Hepatocyte (in vitro differentiated cells): ENCODE measurements at regions not wholly inside any gene's neighbourhood (a gene's known extent, or its start where the extent isn't known, plus 50 kb on each side); places are given as distances from the start of the nearest gene placed in this dataset.

ENCODE experiments used
- DNase-seq: peaks from one replicate; pipeline ENCODE4 v3.0.0-alpha.2; 2016; ENCODE audit warnings: low spot score
- H2AFZ ChIP-seq: fragments of 200-600 bp; sonication (generic); 2 replicates; pipeline ENCODE4 v1.6.0; 2016; ENCODE audit warnings: antibody characterized with exemption, mild to moderate bottlenecking
- H3K27ac ChIP-seq: fragments of 200-600 bp; sonication (generic); 2 replicates; pipeline ENCODE4 v1.5.1; 2016; ENCODE audit warnings: mild to moderate bottlenecking
- H3K27me3 ChIP-seq: fragments of 200-600 bp; sonication (generic); 2 replicates; pipeline ENCODE4 v1.6.1; 2016
- H3K36me3 ChIP-seq: fragments of 200-600 bp; sonication (generic); replicated peaks from 2 replicates; pipeline ENCODE4 v1.5.1; 2016; ENCODE audit warnings: low read depth; ENCODE audit not compliant: insufficient read depth
- H3K4me1 ChIP-seq: fragments of 200-600 bp; sonication (generic); 2 replicates; pipeline ENCODE4 v1.5.1; 2016; ENCODE audit warnings: mild to moderate bottlenecking, moderate library complexity; ENCODE audit not compliant: insufficient read depth
- H3K4me2 ChIP-seq: fragments of 200-600 bp; sonication (generic); 2 replicates; pipeline ENCODE4 v1.6.0; 2016
- H3K4me3 ChIP-seq: fragments of 200-600 bp; sonication (generic); 2 replicates; pipeline ENCODE4 v1.5.1; 2016; ENCODE audit warnings: mild to moderate bottlenecking
- H3K79me2 ChIP-seq: fragments of 200-600 bp; sonication (generic); 2 replicates; pipeline ENCODE4 v1.6.0; 2017; ENCODE audit warnings: mild to moderate bottlenecking
- H3K9me2 ChIP-seq: fragments of 200-600 bp; sonication (generic); replicated peaks from 2 replicates; pipeline ENCODE4 v1.6.0; 2017; ENCODE audit warnings: mild to moderate bottlenecking; ENCODE audit not compliant: insufficient read depth
- H3K9me3 ChIP-seq: fragments of 200-600 bp; sonication (generic); 2 replicates; pipeline ENCODE4 v1.5.1; 2016; ENCODE audit warnings: low read depth, mild to moderate bottlenecking
- H4K20me1 ChIP-seq: fragments of 200-600 bp; sonication (generic); 2 replicates; pipeline ENCODE4 v1.6.0; 2016; ENCODE audit warnings: mild to moderate bottlenecking; ENCODE audit not compliant: insufficient read depth, poor library complexity, severe bottlenecking
- EZH2 ChIP-seq: fragments of 200-600 bp; sonication (generic); IDR thresholded peaks from 2 replicates; pipeline ENCODE4 v1.6.1; 2016; ENCODE audit warnings: antibody characterized with exemption, mild to moderate bottlenecking, borderline replicate concordance
- EZH2phosphoT487 ChIP-seq: fragments of 200-600 bp; sonication (generic); IDR thresholded peaks from one replicate; pipeline ENCODE4 v1.6.1; 2018; ENCODE audit warnings: antibody characterized with exemption, mild to moderate bottlenecking, low read depth, moderate library complexity; ENCODE audit not compliant: unreplicated experiment, severe bottlenecking
- WGBS: methylation state at CpG from one replicate; pipeline ENCODE4 v1.1.6; 2016; ENCODE audit warnings: low lambda C conversion rate; ENCODE audit errors: missing lambda C conversion rate; 5-methylcytosine and 5-hydroxymethylcytosine counted together
- TF ChIP-seq, protein P1 (sequence below): fragments of 200-600 bp; sonication (generic); IDR thresholded peaks from 2 replicates; pipeline ENCODE4 v1.5.1; 2016; ENCODE audit warnings: antibody characterized with exemption, mild to moderate bottlenecking; ENCODE audit not compliant: poor library complexity

GRCh38 chrX:39401483-39402110, 600.3 kb downstream of the MID1IP1 start:
- no peak overlapping the region for H3K27ac ChIP-seq
- H3K79me2 ChIP-seq: no peaks in the 10 kb centered on the region
- no peaks in the 10 kb centered on the region for H4K20me1 ChIP-seq
- no peak overlapping the region for H3K4me2 ChIP-seq
- H3K9me2 ChIP-seq: no peaks in the 10 kb centered on the region
- no peak for DNase-seq
- H3K9me3 ChIP-seq: no peaks in the 10 kb centered on the region
- TF ChIP-seq, protein P1, sequence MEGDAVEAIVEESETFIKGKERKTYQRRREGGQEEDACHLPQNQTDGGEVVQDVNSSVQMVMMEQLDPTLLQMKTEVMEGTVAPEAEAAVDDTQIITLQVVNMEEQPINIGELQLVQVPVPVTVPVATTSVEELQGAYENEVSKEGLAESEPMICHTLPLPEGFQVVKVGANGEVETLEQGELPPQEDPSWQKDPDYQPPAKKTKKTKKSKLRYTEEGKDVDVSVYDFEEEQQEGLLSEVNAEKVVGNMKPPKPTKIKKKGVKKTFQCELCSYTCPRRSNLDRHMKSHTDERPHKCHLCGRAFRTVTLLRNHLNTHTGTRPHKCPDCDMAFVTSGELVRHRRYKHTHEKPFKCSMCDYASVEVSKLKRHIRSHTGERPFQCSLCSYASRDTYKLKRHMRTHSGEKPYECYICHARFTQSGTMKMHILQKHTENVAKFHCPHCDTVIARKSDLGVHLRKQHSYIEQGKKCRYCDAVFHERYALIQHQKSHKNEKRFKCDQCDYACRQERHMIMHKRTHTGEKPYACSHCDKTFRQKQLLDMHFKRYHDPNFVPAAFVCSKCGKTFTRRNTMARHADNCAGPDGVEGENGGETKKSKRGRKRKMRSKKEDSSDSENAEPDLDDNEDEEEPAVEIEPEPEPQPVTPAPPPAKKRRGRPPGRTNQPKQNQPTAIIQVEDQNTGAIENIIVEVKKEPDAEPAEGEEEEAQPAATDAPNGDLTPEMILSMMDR: no peak
- TF ChIP-seq EZH2: no peak
- TF ChIP-seq EZH2phosphoT487: no peak
- no peaks in the 10 kb centered on the region for H3K36me3 ChIP-seq
- 86% methylated on average over 4 of the region's 4 CpGs for WGBS
- no peaks in the 10 kb centered on the region for H3K27me3 ChIP-seq
- H3K4me3 ChIP-seq: no peak overlapping the region
- H2AFZ ChIP-seq: no peak overlapping the region
- peaks cover 6% of the 10 kb centered on the region for H3K4me1 ChIP-seq

DNA sequence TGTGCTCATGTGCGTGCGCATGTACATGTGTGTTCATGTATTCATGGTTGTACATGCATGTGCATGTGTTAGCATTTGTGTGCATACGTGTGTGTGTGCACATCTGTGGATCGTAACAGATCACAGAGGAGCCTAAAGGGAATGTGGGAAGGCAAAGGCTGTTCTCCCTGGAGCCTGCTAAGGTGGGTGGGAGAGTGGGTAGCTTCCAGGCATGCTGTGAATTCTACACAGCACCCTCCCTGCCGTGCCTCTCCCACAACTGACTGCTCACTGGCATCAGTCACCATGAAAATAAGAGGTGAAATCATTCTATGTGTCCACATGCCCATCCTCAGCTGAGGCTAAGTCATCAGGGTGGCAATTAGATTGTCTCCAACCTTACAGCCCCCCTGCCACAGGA, 600.9 kb downstream of the MID1IP1 start:
- no peak overlapping the region for H2AFZ ChIP-seq
- H3K4me3 ChIP-seq: no peak overlapping the region
- WGBS: 95% methylated on average over 5 of the region's 5 CpGs
- no peak overlapping the region for H3K4me2 ChIP-seq
- DNase-seq: no peak
- H3K27ac ChIP-seq: no peak overlapping the region
- no peaks in the 10 kb centered on the region for H3K36me3 ChIP-seq
- peaks cover 6% of the 10 kb centered on the region for H3K4me1 ChIP-seq
- TF ChIP-seq, protein P1: no peak
- TF ChIP-seq EZH2phosphoT487 (no peak), EZH2 (no peak)
- no peaks in the 10 kb centered on the region for H3K9me2 ChIP-seq
- H4K20me1 ChIP-seq: no peaks in the 10 kb centered on the region
- H3K27me3 ChIP-seq: no peaks in the 10 kb centered on the region
- H3K79me2 ChIP-seq: no peaks in the 10 kb centered on the region
- no peaks in the 10 kb centered on the region for H3K9me3 ChIP-seq

GRCh38 chrX:39406799-39407198, 605.5 kb downstream of the MID1IP1 start:
- no peaks in the 10 kb centered on the region for H3K9me2 ChIP-seq
- no peak overlapping the region for H2AFZ ChIP-seq
- no peaks in the 10 kb centered on the region for H3K36me3 ChIP-seq
- DNase-seq: no peak
- H3K27ac ChIP-seq: no peak overlapping the region
- no peaks in the 10 kb centered on the region for H3K4me1 ChIP-seq
- no peak for TF ChIP-seq EZH2
- TF ChIP-seq EZH2phosphoT487: no peak
- TF ChIP-seq, protein P1: no peak
- H3K27me3 ChIP-seq: no peaks in the 10 kb centered on the region
- 81% methylated on average over 2 of the region's 2 CpGs for WGBS
- no peak overlapping the region for H3K4me2 ChIP-seq
- no peaks in the 10 kb centered on the region for H3K79me2 ChIP-seq
- no peaks in the 10 kb centered on the region for H3K9me3 ChIP-seq
- no peaks in the 10 kb centered on the region for H4K20me1 ChIP-seq
- H3K4me3 ChIP-seq: no peak overlapping the region
